ENCODE measurements at regions not wholly inside any gene's neighbourhood (a gene's known extent, or its start where the extent isn't known, plus 50 kb on each side); places are given as distances from the start of the nearest gene placed in this dataset.

DNA sequence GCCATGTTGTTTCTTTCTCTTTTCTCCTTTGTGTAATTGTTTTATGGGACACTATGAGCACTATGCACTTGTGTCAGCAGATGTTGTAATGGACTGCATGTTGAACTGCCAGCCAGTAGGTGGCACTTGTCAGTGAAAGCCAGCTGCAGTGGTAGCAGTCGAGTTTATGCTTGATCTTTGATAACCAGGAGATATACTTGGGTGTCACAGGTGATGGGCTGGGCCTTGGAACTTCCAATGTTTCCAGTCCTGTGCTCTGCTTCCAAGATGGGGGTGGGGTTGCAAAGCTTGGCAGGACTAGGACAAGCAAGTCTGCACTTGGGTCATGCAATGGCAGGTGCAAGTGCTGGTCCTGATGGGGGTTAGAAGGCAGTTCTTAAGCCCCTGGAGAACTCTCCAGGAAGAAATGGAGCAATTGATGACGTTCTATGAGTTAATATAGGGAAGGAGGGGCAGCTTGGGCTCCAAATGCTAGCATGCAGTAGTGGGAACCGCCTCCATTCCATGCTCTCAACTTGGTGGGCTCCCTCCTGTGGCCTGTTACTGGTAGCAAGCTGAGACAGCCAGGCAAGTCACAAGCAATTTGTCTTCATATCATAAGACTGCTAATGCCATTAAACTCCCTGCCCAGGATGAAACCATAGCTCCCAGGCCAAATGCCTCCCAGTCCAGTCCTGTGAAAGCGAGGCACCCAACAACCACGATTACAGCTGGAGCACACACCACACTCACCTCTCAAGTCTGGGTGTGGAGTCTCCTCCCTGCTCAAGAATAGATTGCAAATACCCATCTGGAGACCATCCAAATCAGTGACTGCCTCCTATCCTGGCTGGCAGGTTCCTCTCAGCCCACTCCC is 287.2 kb downstream of the CGGBP1 start:
- Mint-ChIP-seq H3K9me3 (peaks cover 3% of the 10 kb centered on the region), H3K4me3 (no peak overlapping the region), H3K4me1 (ENCODE audit: low read depth) (no peaks in the 10 kb centered on the region), H3K36me3 (ENCODE audit: low read depth) (no peaks in the 10 kb centered on the region), H3K27me3 (peaks cover 15% of the 10 kb centered on the region), H3K27ac (no peak overlapping the region)
- POLR2A ChIA-PET, result no interaction called here
- Histone ChIP-seq H3K36me3 (ENCODE audit: insufficient read depth, low read length) (no peaks in the 10 kb centered on the region), H3K27me3 (ENCODE audit: control insufficient read depth in 1 of 2, insufficient read depth in 2 of 2, low read length in 2 of 2) (no peaks in the 10 kb centered on the region), H3K27ac (ENCODE audit: low read depth in 1 of 2, low read length in 2 of 2) (no peak overlapping the region), H3K4me3 (ENCODE audit: low read length) (no peak overlapping the region), H3K4me1 (ENCODE audit: insufficient read depth, low read length) (no peaks in the 10 kb centered on the region), H3K9me3 (ENCODE audit: control insufficient read depth in 1 of 2, insufficient read depth in 1 of 2, low read length in 2 of 2) (no peaks in the 10 kb centered on the region)
- CTCF ChIA-PET, result interaction anchor here (1.1 kb wide), 1 partner anchor 234 kb away, joined by 4 read pairs; no protein-coding TSS in a partner anchor
- DNase-seq (peak in 12 of 14 experiments; percentile 6 to 70 (median 27)), ATAC-seq (ENCODE audit: poor library complexity) (peak; percentile 78)
- intact Hi-C loops (cut with DNase I, micrococcal nuclease), result loop anchor here (1.0 to 5.0 kb wide), 6 partner anchors 233 to 409 kb away; no protein-coding TSS in a partner anchor
- TF ChIP-seq, protein P1, sequence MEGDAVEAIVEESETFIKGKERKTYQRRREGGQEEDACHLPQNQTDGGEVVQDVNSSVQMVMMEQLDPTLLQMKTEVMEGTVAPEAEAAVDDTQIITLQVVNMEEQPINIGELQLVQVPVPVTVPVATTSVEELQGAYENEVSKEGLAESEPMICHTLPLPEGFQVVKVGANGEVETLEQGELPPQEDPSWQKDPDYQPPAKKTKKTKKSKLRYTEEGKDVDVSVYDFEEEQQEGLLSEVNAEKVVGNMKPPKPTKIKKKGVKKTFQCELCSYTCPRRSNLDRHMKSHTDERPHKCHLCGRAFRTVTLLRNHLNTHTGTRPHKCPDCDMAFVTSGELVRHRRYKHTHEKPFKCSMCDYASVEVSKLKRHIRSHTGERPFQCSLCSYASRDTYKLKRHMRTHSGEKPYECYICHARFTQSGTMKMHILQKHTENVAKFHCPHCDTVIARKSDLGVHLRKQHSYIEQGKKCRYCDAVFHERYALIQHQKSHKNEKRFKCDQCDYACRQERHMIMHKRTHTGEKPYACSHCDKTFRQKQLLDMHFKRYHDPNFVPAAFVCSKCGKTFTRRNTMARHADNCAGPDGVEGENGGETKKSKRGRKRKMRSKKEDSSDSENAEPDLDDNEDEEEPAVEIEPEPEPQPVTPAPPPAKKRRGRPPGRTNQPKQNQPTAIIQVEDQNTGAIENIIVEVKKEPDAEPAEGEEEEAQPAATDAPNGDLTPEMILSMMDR (IDR thresholded peaks at IDR 0.05), result peak; percentile 64

DNA sequence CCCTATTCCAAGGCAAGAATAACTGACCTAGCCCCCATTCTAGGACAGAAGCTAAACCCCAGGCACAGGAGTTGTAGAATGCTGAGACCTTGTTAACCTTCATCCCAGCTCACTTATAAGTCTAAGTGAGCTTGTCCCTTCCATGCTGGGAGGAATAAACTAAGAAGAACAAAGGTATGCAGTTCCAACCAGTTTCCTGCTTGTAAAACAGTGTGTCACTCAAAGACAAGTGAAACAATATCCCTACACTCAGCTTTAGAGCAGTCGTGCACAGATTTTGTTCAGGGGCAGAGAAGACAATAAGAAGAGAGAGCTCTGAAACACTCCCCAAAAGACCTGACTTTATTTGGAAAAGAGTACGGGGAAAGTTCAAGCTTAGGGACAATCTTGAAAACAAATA is 292.1 kb downstream of the CGGBP1 start:
- H3K9me3 Mint-ChIP-seq, result no peaks in the 10 kb centered on the region
- ChIA-PET CTCF (interaction anchor here (0.6 kb wide), 1 partner anchor 13 kb away, joined by 3 read pairs; no protein-coding TSS in a partner anchor), POLR2A (no interaction called here)
- no peaks in the 10 kb centered on the region for H3K4me1 Mint-ChIP-seq (ENCODE audit: low read depth)
- H3K4me3 ChIP-seq (ENCODE audit: low read length), result no peak overlapping the region
- ATAC-seq (ENCODE audit: poor library complexity) (no peak), DNase-seq (no peak)
- no peaks in the 10 kb centered on the region for H3K27me3 Mint-ChIP-seq
- no peak overlapping the region for H3K27ac ChIP-seq (ENCODE audit: low read depth in 1 of 2, low read length in 2 of 2)
- no peaks in the 10 kb centered on the region for H3K36me3 ChIP-seq (ENCODE audit: insufficient read depth, low read length)
- intact Hi-C loops (cut with DNase I, micrococcal nuclease), result no loop called here
- no peaks in the 10 kb centered on the region for H3K36me3 Mint-ChIP-seq (ENCODE audit: low read depth)
- TF ChIP-seq, protein P1 (IDR thresholded peaks at IDR 0.05), result no peak
- no peak overlapping the region for H3K4me3 Mint-ChIP-seq
- H3K27me3 ChIP-seq (ENCODE audit: control insufficient read depth in 1 of 2, insufficient read depth in 2 of 2, low read length in 2 of 2), result no peaks in the 10 kb centered on the region
- H3K27ac Mint-ChIP-seq, result no peak overlapping the region
- no peaks in the 10 kb centered on the region for H3K4me1 ChIP-seq (ENCODE audit: insufficient read depth, low read length)
- peaks cover 0 to 3% of the 10 kb centered on the region in 2 experiments for H3K9me3 ChIP-seq (ENCODE audit: control insufficient read depth in 1 of 2, insufficient read depth in 1 of 2, low read length in 2 of 2)

DNA sequence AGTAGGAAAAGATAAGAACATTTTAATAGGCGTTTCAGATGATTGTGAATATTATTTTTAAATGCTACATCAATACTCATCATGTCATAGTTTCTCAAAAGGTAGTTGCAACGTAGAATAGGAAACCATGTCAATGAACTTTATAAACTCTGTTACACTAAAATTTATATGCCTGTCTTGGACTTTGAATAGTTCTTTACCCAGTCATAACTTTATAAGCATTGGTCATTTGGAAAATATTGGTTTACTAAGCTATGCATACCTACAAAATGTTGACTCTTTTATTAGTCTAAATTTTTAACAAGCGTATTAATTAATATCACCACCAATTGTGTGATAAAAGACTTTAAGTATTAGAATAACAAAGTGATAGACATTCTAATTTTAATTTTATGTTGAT is 293.5 kb downstream of the CGGBP1 start:
- intact Hi-C loops (cut with DNase I, micrococcal nuclease), result no loop called here
- Histone ChIP-seq H3K36me3 (ENCODE audit: insufficient read depth, low read length) (no peaks in the 10 kb centered on the region), H3K4me3 (ENCODE audit: low read length) (no peak overlapping the region), H3K27me3 (ENCODE audit: control insufficient read depth in 1 of 2, insufficient read depth in 2 of 2, low read length in 2 of 2) (no peaks in the 10 kb centered on the region), H3K4me1 (ENCODE audit: insufficient read depth, low read length) (no peaks in the 10 kb centered on the region), H3K9me3 (ENCODE audit: control insufficient read depth in 1 of 2, insufficient read depth in 1 of 2, low read length in 2 of 2) (peaks cover 0 to 3% of the 10 kb centered on the region in 2 experiments), H3K27ac (ENCODE audit: low read depth in 1 of 2, low read length in 2 of 2) (no peak overlapping the region)
- Mint-ChIP-seq H3K4me1 (ENCODE audit: low read depth) (no peaks in the 10 kb centered on the region), H3K36me3 (ENCODE audit: low read depth) (no peaks in the 10 kb centered on the region), H3K27ac (no peak overlapping the region), H3K9me3 (no peaks in the 10 kb centered on the region), H3K4me3 (no peak overlapping the region), H3K27me3 (no peaks in the 10 kb centered on the region)
- TF ChIP-seq, protein P1 (IDR thresholded peaks at IDR 0.05), result no peak
- ATAC-seq (ENCODE audit: poor library complexity) (no peak), DNase-seq (no peak)
- ChIA-PET CTCF (no interaction called here), POLR2A (no interaction called here)

All from CD4-positive, alpha-beta T cell (primary cell).